ENCODE measurements at regions not wholly inside any gene's neighbourhood (a gene's known extent, or its start where the extent isn't known, plus 50 kb on each side); places are given as distances from the start of the nearest gene placed in this dataset.

GRCh38 chr9:13728131-13728530 lies 448.6 kb upstream of the MPDZ start:
- no peak for TF ChIP-seq POLR2A (IDR thresholded peaks at IDR 0.05)
- TF ChIP-seq CTCF (IDR thresholded peaks at IDR 0.05) = no peak

Data from thyroid gland (tissue), 4 donors.